Ureter (tissue), 1 donor: ENCODE measurements at regions not wholly inside any gene's neighbourhood (a gene's known extent, or its start where the extent isn't known, plus 50 kb on each side); places are given as distances from the start of the nearest gene placed in this dataset.
A peak's percentile ranks its signal among the peaks of the same experiment; 100 is the strongest.

Source experiments
- DNase-seq: peaks from one replicate; pipeline ENCODE4 v3.0.0-alpha.2; 2020; ENCODE audit warnings: low spot score
- donor health status: DM: yes; HTN: yes; CAD: no.

DNA sequence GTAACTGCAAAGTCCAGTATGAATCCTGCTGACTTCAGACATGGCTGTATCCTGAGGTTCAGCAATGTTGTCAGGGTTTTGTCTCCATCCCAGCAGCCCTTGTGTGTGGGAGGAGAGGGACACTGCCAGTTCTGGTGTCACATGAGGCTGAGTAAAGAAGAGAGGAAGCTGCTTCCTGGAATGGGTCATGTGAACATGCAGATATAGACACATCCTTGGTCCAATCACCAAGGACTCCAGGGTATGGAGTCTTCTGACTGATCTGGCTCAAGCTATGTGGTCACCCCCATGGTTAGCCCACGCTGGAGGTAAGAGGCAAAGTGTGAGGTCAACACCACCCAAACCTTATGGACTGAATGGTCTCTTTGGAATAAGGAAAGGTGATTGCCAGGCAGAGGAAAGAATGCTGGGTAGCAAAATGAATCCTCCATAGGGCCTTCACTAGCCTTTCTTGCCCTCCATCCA, 134.4 kb upstream of the SLC1A4 start:
- no peak for DNase-seq

DNA sequence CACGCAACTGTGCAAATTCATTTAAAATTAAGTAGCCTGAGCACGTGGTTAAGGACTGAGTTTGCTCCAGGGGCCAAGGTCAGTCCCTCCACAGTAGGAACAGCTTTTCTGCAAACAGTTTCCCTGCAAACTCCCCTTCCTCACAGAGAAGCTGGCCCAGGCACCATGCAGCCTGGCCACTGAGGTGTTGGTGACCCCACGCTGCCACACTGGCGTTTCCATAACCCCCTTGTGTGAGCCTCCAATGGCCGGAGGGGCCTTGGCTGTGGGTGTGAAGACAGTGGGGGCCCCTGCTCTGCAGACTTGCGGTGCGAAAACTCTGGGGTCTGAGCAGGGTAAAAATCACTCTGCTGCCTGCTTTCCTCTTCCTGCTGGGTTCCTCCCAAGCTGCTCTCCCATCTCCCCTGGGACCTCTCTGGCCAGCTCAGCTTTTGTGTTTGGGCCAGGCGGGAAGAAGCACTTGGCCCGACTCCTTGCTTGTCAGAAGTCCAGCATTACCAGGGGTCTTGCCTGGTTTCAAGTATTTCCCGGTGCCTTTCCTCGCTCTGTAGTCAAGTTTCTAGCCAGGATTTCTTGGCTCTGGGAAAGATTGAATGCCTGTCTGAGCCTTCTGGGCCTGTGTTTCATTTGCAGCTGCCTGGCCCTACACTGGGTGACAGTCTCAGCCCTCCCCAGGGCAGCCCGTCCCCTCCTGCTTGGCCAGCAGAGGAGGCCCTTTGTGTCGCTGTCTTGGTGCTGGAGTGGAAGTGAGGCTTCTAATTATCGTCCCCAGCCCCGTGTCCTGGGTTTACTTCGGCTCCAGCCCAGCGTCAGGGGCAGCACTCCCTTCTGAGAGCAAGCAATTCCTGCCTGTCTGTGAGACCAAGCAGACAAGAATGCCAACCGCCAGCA, 131.4 kb upstream of the SLC1A4 start:
- peak; percentile 58 for DNase-seq

DNA sequence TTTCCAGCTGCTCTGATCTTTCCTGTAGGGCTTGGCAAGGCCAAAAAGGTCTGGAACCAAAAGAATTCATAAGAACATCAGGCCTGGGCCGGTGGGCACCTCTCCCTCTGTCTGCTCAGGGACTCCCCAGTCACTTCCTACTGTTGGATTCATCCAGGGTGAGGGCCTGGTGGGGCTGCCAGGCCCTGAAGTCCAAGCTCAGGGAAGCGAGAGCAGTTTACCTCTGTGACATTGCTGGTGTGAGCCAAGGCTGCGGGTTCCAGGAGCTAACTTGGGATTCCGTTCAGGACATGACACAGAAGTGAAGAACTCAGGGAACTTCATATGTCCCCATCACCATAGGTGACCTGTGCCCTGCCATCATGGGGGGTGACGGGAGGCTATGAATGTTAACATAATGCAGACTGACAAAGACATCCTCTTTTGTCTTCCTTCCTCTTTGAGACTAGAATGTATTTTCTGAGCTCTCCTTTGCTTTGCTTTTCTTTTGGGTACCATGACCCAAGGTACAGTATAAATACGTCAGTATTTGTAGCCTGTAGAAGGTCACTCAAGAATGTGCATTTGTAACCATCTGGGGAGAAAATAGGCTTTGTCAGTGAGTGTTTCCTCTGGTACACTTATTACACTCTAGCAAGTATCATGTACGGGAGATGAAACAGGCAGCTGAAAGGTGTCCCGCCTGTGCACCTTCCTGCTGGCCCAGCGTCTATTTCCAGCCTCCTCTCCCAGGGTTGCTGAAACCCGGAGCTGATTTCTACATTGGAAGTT, 130.5 kb upstream of the SLC1A4 start:
- no peak for DNase-seq

DNA sequence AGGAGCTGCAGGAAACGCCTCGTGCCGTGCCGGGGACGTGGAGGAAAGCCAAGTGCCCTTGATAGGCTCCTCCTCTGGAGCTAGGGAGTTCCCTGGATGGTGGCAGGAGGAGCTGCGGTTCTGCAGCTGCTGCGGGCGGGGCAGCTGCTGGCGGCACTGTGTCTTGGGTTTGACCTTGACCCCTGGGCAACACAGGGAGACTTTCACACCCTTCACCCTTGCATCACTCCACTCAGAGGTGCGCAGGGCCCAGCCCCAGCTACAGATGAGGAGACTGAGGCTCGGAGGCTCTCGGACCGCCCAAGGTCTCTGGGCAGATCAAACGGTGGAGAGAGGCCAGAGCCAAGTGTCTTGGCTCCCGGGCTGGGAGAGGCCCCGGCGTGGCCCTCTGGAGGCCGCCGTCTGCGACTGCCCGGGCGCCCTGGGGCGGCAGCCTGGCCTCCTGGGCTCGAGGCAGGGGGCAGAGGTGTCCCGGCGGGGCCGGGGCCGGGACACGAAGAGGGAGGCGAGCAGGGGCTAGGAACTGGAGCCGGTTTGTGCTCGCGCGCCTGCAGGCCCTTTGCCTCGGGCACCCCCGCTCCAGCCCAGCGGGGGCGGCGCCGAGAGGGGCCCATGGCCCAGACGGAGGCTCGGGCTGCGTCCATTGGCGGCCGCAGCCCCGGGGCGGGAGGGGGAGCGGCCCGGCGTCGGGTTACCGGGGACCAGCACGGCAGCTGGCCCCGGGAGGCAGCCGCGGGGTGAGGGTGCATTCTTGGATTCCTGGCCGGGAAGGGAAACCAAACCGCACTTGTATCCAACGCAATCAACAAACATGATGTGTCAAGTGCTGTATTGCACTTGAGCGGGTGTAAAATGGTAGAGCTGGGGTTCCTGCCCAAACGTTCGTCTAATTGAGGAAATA, 129.6 kb upstream of the SLC1A4 start:
- peak; percentile 92 for DNase-seq

DNA sequence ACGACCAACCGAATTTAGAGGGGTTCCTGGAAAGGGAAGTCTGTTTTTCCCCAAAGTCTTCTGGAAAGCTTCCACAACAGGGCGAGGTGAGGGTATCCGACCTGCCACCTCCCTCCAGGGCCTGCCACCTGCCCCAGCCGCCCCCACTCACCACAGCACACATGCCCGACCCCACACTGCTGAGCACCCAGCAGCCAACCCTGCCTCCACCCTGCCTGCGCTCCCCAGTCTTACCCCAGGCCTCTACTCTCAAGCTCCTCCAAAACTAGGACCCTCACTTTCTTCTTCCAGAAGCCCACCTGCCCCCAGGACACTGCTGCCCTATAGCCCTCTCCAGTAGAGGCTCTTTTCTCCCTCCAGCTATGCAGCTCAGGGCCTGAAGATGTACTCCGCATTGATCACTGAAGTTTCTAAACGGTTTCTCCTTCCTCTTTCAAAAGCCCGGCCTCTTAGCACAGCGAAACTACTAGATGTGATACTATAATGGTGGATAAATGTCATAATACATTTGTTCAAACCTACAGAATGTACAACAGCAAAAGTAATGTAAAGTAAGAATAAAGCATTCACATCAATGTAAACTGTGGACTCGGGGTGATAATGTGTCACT, 128.8 kb upstream of the SLC1A4 start:
- DNase-seq, result no peak

DNA sequence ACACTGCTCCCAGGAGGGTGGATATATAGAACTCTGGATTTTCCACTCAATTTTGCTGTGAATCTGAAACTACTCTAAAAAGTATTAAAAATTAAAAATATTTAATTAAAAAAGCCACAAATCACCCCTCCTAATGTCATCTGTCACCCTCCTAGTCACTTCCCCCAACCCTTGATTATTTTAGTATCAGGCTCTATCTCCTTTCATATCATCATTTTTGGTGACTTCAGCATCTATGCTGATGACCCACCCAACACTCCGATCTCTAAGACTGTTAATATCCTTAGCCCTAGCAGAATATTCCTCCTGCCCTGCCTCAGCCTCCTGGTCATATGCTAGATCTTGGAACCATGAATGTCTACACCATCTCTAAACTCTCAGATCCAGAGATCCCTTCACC, 128.3 kb upstream of the SLC1A4 start:
- no peak for DNase-seq

DNA sequence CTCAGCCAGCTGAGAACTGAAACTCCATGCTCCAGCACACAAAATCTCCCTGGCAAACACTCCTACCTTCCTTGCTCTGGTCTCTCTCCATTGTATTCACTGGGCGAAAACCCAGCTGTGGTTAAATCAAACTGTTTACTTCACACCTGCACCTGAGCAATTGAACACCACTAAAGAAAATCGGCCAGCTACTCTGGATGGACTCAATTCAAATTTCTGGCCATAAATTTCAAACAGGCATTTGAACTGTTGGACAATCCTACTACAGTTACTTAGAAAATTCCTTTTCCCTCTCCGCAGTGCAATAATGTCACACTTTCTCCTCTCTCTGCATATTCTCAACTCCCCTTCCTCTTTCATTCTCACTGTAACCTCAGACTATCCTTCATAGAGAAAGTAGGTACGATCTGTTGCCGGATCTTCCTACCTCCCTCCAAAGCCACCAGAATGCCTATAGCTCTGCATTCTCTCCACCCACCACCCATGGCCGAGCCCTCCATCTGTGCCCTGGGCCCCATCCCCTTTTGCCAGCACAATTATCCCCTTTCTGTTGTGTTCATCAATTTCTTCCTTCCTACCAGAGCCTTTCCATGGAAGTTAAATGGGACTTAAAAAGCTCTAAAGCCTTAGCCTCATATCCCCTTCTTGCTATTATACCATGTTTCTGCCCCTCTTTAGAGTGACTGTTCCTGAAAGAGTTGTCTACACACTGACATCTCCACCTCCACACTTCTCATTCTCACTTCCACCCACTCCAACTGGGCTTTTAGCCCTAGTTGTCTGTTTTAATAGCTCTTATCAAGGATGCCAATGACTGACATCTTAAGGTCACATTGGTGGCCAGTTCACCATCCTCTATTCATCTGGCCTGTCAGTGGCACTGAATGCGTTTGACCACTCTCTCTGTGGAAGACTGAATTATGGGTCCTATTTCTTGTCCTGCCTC, 127.5 kb upstream of the SLC1A4 start:
- no peak for DNase-seq

DNA sequence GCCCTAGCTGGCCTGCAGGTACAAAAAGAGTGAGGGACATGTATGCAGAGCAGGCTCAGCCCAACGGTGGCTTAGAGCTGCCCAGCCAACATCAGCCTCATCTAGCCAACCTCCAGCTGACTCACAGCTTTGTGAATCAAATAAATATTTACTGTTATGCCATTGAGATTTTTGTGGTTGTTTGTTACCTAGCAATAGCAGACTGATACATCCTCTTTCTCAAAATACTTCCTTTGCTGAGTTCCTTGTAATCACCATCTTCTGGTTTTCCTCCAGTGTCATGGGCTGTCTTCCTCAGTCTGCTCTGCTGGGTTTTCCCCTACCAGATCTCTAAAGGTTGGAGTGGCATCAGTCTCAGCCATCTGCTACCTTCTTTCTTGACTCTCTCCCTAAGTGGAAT, 126.6 kb upstream of the SLC1A4 start:
- no peak for DNase-seq

DNA sequence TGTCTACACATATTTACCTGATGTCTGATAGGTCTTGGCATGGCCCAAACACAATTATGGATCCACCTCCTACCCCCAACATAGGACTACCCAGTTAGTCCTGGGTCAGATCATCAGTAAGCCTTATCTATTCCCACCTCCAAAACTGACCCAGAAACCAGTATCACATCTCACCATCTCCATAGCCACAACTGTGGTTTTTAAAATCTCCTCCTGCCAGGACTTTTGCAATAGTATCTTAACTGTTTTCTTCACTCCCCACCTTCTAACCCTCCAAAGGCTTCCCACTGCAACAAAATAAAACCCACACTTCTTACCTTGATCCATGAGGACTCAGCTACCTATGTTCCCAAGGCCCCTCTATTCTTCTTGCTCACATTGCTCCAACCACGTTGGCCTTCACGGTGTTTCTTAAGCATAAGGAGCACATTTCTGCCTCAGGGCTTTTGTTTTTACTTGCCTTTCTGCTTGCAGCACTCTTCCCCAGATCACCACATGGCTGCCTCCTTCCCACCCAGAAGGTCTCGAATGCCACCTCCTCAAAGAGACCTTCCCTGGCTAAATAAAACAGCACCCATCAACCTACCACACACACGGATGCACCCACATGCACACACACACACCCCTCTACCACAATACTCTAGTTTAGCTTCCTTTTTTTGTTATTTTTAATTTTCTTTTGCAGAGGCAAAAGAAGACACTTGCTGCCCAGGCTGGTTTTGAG, 125.9 kb upstream of the SLC1A4 start:
- no peak for DNase-seq

DNA sequence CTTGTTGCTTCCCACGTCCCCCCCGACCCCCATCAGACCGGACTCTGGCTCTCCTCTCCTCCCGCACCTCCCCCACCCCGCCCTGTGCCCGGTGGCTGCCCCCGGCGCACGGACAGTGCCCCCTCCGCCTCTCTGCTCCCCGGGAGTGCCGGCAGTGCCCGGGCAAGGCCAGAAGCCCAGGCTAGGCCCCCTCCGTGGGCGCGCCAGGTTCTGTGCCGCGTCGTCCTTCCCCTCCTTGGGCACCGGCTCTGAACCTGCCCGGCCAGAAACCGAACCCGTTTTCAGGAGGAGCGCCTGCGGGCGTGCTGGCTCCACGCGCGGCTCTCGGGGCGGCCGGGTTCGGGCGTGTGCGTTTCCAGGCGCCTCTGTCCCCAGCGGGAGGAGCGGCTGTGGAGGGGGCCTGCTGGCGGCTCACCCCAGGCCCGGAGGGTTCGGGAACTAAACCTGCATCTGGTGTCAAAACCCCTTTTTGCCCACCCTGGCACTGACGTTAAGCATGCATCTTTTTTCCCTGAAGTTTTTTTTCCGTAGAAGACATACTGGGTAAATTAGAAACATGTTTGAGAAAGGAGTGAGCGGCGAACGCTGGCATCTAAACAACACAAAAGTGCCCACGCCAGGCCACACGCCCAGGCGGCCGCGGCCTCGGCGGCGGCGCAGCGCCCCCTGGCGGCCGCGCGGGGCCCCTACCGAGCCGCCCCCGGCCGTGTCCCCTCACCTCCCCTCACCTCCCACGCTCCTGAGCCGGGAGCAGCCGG, 123.9 kb upstream of the SLC1A4 start:
- peak; percentile 66 for DNase-seq

DNA sequence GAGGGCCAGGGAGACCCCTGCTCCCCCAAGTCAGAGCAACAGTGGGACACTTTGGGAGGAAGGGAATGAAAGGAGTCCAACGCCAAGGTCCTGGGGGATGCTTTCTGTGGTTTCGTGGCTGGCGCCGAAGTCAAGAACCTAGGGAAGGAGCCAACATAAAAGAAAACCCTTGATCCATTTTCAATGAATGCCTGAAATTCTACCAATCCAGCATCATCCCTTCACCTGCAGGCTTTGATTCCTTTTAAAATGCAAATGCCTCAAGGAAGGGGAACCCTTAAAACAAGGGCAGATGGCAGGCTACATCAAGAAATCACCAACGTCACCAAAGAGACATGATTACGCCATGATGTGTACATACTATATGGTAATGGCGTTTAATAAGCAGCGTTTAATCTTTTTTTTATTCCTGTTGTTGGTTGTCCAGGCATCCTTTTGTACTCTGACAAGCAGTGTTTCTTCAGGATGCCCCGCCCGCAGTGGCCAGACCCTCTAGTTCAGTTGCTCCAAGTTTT, 123.3 kb upstream of the SLC1A4 start:
- DNase-seq, result no peak

DNA sequence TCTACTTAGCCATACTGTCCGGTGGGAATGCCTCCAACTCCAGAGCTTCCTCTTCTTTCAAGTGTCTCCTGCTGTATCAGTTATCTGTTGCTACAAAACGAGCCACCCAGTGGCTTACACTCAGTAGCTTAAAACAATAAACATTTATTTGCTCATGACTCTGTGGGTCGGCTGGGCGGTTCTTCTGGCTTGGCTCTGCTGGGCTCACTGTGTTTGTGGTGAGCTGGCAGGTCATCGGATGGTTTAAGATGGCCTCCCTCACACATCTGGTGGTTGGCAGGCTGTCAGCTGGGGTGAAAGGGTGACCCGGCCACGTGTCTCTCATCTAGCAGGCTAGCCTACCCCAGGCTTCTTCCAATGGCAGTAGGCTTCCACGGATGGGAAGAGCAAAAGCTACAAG, 122.4 kb upstream of the SLC1A4 start:
- peak; percentile 75 for DNase-seq

DNA sequence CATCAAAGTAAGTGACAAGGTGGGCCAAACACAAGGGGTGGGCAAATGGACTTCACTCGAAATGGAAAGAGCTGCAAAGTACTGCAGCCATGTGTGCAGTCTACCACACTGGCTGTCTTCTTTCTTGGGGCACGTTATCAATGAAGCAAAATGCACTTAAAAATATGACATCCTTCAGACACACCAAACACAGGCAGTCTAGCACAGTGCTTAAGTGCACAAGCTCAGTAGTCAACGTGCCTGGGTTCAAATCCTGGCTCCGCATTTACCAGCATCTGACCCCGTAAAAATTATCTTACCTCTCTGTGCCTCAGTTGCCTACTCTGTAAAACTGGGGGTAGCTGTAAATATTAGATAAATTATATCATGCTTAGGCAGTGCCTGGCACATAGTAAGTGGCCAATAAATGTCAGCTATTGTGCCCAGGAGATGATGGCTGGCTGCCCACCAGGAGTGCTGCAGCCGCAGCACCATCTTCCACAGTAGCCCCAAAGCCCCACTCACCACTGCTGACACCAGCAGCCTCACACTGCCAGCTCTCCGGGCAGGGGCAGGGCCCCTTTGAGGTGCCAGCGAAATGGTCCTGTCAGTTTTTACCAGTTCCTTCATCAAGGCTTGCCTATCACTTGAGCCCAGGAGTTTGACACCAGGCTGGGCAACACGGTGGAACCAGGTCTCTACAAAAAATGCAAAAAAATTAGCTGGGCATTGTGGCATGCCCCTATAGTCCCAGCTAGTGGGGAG, 121.8 kb upstream of the SLC1A4 start:
- no peak for DNase-seq

DNA sequence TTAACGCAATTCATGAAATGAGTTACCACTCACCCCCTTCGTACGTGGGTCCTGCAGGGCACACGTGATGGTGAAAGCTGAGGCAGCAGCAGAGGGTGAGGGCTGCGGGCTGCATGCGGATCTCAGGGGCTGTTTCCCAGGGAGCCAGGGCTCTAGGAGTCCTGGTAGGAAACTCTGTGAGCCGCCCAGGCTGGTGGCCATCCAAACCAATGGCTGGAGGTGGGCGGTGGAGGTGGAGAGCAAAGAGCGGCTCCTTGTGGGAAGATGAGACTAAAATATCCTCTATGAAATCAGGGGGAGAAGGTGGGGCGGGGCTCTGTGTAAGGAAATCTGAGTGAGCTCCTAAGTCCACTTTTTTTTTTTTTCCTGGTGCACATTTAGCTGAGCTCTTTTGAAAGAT, 120.1 kb upstream of the SLC1A4 start:
- no peak for DNase-seq

DNA sequence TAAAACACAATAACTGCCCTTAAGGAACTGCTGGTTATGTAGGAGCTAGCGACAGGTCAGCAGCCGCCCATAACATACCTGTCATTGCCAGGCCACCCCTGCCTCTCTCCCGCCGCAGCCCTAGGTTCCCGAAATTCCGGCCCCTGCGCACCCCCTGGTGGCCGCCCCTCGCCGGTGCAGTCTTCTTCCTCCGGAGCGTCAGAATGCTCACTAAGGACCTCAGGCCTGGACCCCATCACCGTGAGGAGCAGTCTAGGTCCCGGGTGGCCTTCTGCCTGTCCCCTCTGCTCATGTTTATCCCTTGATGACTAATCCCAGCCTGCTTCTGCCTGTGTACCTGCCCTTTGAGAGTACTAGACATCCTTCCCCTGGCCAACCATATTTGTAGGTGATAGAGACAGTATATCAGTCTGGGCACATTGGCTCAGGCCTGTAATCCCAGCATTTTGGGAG, 115.7 kb upstream of the SLC1A4 start:
- peak; percentile 78 for DNase-seq

DNA sequence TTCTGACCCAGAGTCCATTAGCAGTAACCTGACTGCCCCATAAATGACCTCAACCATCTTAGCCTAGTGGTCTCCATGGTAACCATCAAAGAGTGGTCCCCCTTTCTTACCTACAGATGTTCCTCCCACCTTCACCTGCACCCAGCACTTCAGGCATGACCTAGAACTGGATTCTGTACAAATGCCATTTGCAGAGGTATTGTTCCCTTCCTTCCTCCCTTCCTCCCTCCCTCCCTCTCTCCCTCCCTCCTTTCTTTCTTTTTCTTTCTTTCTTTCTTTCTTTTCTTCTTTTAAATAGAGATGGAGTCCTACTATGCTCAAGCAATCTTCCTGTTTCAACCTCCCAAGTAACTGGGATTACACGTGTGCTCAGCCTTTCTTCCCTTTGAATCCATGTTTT, 114.6 kb upstream of the SLC1A4 start:
- no peak for DNase-seq

DNA sequence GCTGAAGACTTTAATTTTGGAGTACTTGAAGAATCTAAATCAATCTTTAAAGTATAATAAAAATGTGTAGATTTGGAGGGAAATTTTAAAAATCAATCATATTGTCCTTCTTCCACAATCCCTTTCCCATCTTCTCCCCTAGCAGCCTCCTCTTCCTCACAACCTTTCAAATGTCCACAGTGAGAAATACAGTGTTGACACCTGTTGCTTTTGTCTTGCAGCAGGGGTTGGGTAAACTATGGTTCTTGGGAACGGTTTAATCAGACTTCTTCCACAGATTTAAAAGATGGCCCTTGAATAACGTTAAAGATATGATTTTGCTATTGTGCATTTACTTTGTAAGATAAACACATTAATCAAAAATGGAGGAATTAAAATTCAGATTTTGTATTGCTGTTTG, 113.8 kb upstream of the SLC1A4 start:
- DNase-seq, result no peak

DNA sequence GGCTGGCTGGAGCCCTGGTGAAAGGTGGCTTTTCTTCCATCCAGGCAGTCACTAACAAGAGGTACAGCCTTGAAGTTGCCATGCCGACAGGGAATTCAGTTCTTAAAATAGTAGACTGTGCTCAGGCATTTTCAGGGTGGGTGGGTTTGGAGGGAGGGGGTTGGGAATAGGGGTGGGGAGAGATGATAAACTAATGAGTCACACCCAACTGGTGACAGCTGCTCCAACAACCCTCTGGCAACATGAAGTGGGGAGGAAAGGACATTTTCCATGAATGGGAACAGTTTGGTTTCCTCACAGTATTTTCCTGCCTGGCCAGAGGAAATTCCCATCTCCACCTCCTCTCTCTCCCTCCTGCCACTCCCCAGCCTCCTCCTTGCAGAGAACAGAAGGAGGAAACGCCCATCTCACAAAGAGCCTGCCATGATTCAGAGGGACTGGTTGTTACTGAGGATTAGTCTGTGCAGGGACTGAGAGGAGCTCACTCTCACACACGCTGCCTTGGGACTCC, 113.0 kb upstream of the SLC1A4 start:
- DNase-seq, result no peak
